GM21381 (cell line): ENCODE measurements at regions not wholly inside any gene's neighbourhood (a gene's known extent, or its start where the extent isn't known, plus 50 kb on each side); places are given as distances from the start of the nearest gene placed in this dataset.

ENCODE experiments used
- ATAC-seq: cut with Tn5 transposase; IDR thresholded peaks from one replicate; pipeline ENCODE4 v1.9.1; 2021; ENCODE audit warnings: mild to moderate bottlenecking, moderate library complexity; ENCODE audit not compliant: unreplicated experiment

GRCh38 chr13:50299546-50300249 lies 284.5 kb downstream of the KCNRG start:
- ATAC-seq = no peak

GRCh38 chr13:50303963-50304721 lies 288.9 kb downstream of the KCNRG start:
- ATAC-seq = no peak

GRCh38 chr13:50306156-50306555 lies 290.9 kb downstream of the KCNRG start:
- ATAC-seq = no peak

- ATAC-seq = no peak
Observed at GRCh38 chr13:50309318-50309717, 294.1 kb downstream of the KCNRG start.

GRCh38 chr13:50309882-50310594 lies 294.8 kb downstream of the KCNRG start:
- ATAC-seq = no peak

- ATAC-seq = no peak
Observed at GRCh38 chr13:50310734-50311133, 295.5 kb downstream of the KCNRG start.

- ATAC-seq = no peak
Observed at GRCh38 chr13:50318887-50319286, 303.6 kb downstream of the KCNRG start.

- ATAC-seq = no peak
Observed at GRCh38 chr13:50319635-50320255, 304.5 kb downstream of the KCNRG start.

GRCh38 chr13:50320271-50320862 lies 305.1 kb downstream of the KCNRG start:
- no peak for ATAC-seq

- ATAC-seq = no peak
Observed at GRCh38 chr13:50322006-50322405, 306.8 kb downstream of the KCNRG start.

- no peak for ATAC-seq
Observed at GRCh38 chr13:50323440-50324065, 308.3 kb downstream of the KCNRG start.

GRCh38 chr13:50326271-50326670 lies 311.0 kb downstream of the KCNRG start:
- ATAC-seq = no peak

- no peak for ATAC-seq
Observed at GRCh38 chr13:50326811-50327210, 311.6 kb downstream of the KCNRG start.

- ATAC-seq = no peak
Observed at GRCh38 chr13:50334115-50334778, 319.0 kb downstream of the KCNRG start.

- ATAC-seq = no peak
Observed at GRCh38 chr13:50334944-50335343, 319.7 kb downstream of the KCNRG start.

GRCh38 chr13:50339271-50339670 lies 324.0 kb downstream of the KCNRG start:
- no peak for ATAC-seq

- ATAC-seq = no peak
Observed at GRCh38 chr13:50340146-50340545, 324.9 kb downstream of the KCNRG start.

- no peak for ATAC-seq
Observed at GRCh38 chr13:50340551-50341287, 325.5 kb downstream of the KCNRG start.

GRCh38 chr13:50341526-50341925 lies 326.3 kb downstream of the KCNRG start:
- ATAC-seq = no peak
